Astrocyte (in vitro differentiated cells and primary cell): ENCODE measurements at regions not wholly inside any gene's neighbourhood (a gene's known extent, or its start where the extent isn't known, plus 50 kb on each side); places are given as distances from the start of the nearest gene placed in this dataset.

Source experiments
- EZH2 ChIP-seq: IDR thresholded peaks from 2 replicates; pipeline ENCODE4 v1.6.1; 2012; ENCODE audit warnings: mild to moderate bottlenecking, low read length, inconsistent platforms; ENCODE audit not compliant: insufficient read depth
- TF ChIP-seq, protein P1 (sequence below): IDR thresholded peaks from 2 replicates; pipeline ENCODE4 v1.5.1; 2011; ENCODE audit warnings: low read depth, mild to moderate bottlenecking, inconsistent platforms, low read length, moderate library complexity; ENCODE audit not compliant: insufficient read depth

DNA sequence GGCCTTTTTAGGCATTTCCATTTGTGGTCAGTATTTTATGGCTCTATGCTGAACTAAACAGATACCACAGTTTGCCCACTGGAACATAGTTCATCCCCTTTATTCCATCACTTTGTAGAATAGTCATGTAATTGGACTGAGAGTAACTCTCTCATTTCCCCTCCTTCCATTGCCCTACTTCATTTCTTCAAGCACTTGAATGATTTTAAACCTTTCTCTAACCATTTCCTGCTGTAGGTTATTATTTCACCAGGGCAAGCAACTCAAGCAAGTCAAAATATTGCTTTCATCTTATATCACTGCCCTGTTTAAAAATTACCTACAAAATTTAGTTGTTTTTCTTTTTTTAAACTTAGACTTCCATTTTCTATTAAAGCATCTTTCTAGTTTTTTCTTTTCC, 177.0 kb downstream of the RAP2B start:
- TF ChIP-seq, protein P1, sequence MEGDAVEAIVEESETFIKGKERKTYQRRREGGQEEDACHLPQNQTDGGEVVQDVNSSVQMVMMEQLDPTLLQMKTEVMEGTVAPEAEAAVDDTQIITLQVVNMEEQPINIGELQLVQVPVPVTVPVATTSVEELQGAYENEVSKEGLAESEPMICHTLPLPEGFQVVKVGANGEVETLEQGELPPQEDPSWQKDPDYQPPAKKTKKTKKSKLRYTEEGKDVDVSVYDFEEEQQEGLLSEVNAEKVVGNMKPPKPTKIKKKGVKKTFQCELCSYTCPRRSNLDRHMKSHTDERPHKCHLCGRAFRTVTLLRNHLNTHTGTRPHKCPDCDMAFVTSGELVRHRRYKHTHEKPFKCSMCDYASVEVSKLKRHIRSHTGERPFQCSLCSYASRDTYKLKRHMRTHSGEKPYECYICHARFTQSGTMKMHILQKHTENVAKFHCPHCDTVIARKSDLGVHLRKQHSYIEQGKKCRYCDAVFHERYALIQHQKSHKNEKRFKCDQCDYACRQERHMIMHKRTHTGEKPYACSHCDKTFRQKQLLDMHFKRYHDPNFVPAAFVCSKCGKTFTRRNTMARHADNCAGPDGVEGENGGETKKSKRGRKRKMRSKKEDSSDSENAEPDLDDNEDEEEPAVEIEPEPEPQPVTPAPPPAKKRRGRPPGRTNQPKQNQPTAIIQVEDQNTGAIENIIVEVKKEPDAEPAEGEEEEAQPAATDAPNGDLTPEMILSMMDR: no peak
- TF ChIP-seq EZH2: no peak
